Heart right ventricle (tissue), 16 donors: ENCODE measurements at regions not wholly inside any gene's neighbourhood (a gene's known extent, or its start where the extent isn't known, plus 50 kb on each side); places are given as distances from the start of the nearest gene placed in this dataset.
A peak's percentile ranks its signal among the peaks of the same experiment; 100 is the strongest.

Source experiments
- ATAC-seq, 8 donors: fragments of 200-7000 bp; cut with Tn5 transposase; one replicate each; pipeline ENCODE4 v1.9.1; 2020; ENCODE audit warnings: mild to moderate bottlenecking in 8 of 8, moderate library complexity in 8 of 8, moderate number of reproducible peaks in 1 of 8
- DNase-seq, 2 donors: peaks; one replicate each; pipeline ENCODE4 v3.0.0-alpha.2; 2020
- H3K27ac ChIP-seq, 10 donors: fragments of 200-600 bp; sonication (generic) in 2 of 10; one replicate each; pipeline versions ENCODE4 v1.5.0 to v1.8.0; 2020 to 2022; ENCODE audit warnings: mild to moderate bottlenecking in 3 of 10
- H3K27me3 ChIP-seq, 7 donors: fragments of 200-600 bp; one replicate each; pipeline ENCODE4 v1.8.0; 2021 to 2022; ENCODE audit warnings: mild to moderate bottlenecking in 2 of 7
- H3K36me3 ChIP-seq, 9 donors: fragments of 200-600 bp; sonication (generic) in 1 of 9; one replicate each; pipeline versions ENCODE4 v1.5.0 to v1.8.0; 2020 to 2022; ENCODE audit warnings: mild to moderate bottlenecking in 2 of 9
- H3K4me1 ChIP-seq, 9 donors: fragments of 200-600 bp; sonication (generic) in 1 of 9; one replicate each; pipeline versions ENCODE4 v1.5.0 to v1.8.0; 2020 to 2022; ENCODE audit warnings: mild to moderate bottlenecking in 4 of 9
- H3K4me3 ChIP-seq, 10 donors: fragments of 200-600 bp; sonication (generic) in 2 of 10; one replicate each; pipeline versions ENCODE4 v1.5.0 to v1.8.0; 2020 to 2022; ENCODE audit warnings: mild to moderate bottlenecking in 7 of 10, moderate library complexity in 2 of 10
- H3K9me3 ChIP-seq, 11 donors: fragments of 200-600 bp in 10 of 11; sonication (generic) in 2 of 11; one replicate each; pipeline versions ENCODE4 v1.5.0 to v1.8.0; 2013 to 2022; ENCODE audit warnings: mild to moderate bottlenecking in 2 of 11, control low read depth in 1 of 11, moderate library complexity in 1 of 11
- CTCF ChIP-seq, 9 donors: fragments of 200-600 bp; sonication (generic) in 2 of 9; IDR thresholded peaks; one replicate each; pipeline versions ENCODE4 v1.5.0 to v1.8.0; 2021 to 2022; ENCODE audit warnings: antibody characterized with exemption in 9 of 9, mild to moderate bottlenecking in 5 of 9, moderate library complexity in 1 of 9
- WGBS, 2 donors: extraction: QIAGEN DNeasy Blood & Tissue Kit; methylation state at CpG; one replicate each; pipeline ENCODE4 v1.1.7; 2013; ENCODE audit warnings: inconsistent platforms in 1 of 2; 5-methylcytosine and 5-hydroxymethylcytosine counted together
- intact Hi-C, 10 donors: fragments of 100-400 bp; cut with DNase I; formaldehyde crosslinking; loops; one replicate each; pipeline versions ENCODE4 v1.11.1 to v1.14.2; 2022
- donor health status: Arrhythmogenic right ventricular cardiomyopathy.
- donor health status: ischemic (EF 13 %, LVEDD 7.1; RV severe dilation, severe dysfunction).
- donor health status: healthy with polysubstance abuse.
- donor health status: DM: no; HTN: yes; CAD: no.
- donor health status: DM: no; HTN: no; CAD: no.
- donor health status: ischemic (EF 25% LVEDD 6.9; RV normal size, moderate dysfunction).
- donor health status: ischemic (EF 25% LVEDD 5.7; RV mildly dilated, moderate dysfunction).
- donor health status: healthy.
- donor health status: DM: yes; HTN: yes; CAD: no.
- donor health status: Ischemic cardiomyopathy.
- donor health status: ischemic (EF 35%, LVEDD 5.7; RV mildly dilated, moderate dysfunction).
- donor health status: nonischemic (EF 11% LVEDD 7.7; RV severe dilation, severe dysfunction).
- donor health status: DM: yes; HTN: yes; CAD: no.
- donor health status: PGD.
- donor health status: ischemic (EF 29% LVEDD 5.4; RV normal size, mild dysfunction).
- donor health status: nonischemic (EF 23%, LVEDD 6.1; RV moderate dilation, normal function).

- ATAC-seq (peak in 5 of 8 donors; percentile 12 to 57 (median 24)), DNase-seq (no peak)
- 48 to 52% methylated on average over 8 of the region's 8 CpGs for whole genome bisulfite sequencing, 2 donors
- Histone ChIP-seq H3K36me3 (no peaks in the 10 kb centered on the region), H3K27me3 (no peaks in the 10 kb centered on the region), H3K9me3 (peaks cover 0 to 7% (median 0%) of the 10 kb centered on the region in 11 donors), H3K4me3 (no peak overlapping the region), H3K27ac (peak overlapping the region in 2 of 10 donors; percentile 25 to 29), H3K4me1 (peaks cover 0 to 18% (median 0%) of the 10 kb centered on the region in 9 donors)
- TF ChIP-seq CTCF (IDR thresholded peaks at IDR 0.05), result peak in 1 of 9 donors; percentile 1
- intact Hi-C loops, result no loop called here
These were observed 812.9 kb downstream of the JRKL start for GRCh38 chr11:97202613-97203292.

GRCh38 chr11:97218011-97218410, 828.2 kb downstream of the JRKL start:
- Histone ChIP-seq H3K4me3 (no peak overlapping the region), H3K27ac (no peak overlapping the region), H3K4me1 (no peaks in the 10 kb centered on the region), H3K36me3 (no peaks in the 10 kb centered on the region), H3K9me3 (no peaks in the 10 kb centered on the region), H3K27me3 (no peaks in the 10 kb centered on the region)
- DNase-seq (no peak), ATAC-seq (no peak)
- intact Hi-C loops, result no loop called here
- TF ChIP-seq CTCF (IDR thresholded peaks at IDR 0.05), result no peak
- WGBS, 2 donors, result 87 to 92% methylated on average over 3 of the region's 3 CpGs

DNA sequence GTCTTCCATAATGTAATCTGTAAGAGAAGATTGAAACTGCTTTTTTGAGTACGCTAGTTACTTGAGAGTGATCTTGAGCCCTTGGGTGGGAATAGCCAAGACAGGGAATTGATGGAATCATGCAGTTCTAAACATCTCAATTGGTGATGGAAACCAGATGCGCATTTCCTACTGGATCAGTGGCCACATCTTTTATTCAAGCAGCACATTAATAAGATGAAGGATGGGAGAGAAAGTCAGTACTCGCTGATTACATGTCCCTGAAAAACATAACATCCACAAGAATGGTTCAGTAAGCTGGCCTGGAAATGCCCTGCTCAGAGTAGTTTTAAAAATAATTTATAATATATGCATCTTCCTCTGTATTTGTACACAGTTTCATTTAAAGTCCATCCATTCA, 833.8 kb downstream of the JRKL start:
- Histone ChIP-seq H3K4me1 (peaks cover 0 to 6% (median 0%) of the 10 kb centered on the region in 9 donors), H3K4me3 (no peak overlapping the region), H3K36me3 (no peaks in the 10 kb centered on the region), H3K27me3 (no peaks in the 10 kb centered on the region), H3K27ac (no peak overlapping the region), H3K9me3 (no peaks in the 10 kb centered on the region)
- intact Hi-C loops, result loop anchor here in 1 of 10 donors (10.0 kb wide), 1 partner anchor 359 kb away; no protein-coding TSS in a partner anchor
- ATAC-seq, result no peak
- WGBS, 2 donors, result 84 to 86% methylated on average over 3 of the region's 3 CpGs
- DNase-seq, result no peak
- no peak for TF ChIP-seq CTCF (IDR thresholded peaks at IDR 0.05)

- WGBS, 2 donors, result 31 to 35% methylated on average over 4 of the region's 4 CpGs
- no peaks in the 10 kb centered on the region for H3K9me3 ChIP-seq
- intact Hi-C loops, result loop anchor here in 1 of 10 donors (10.0 kb wide), 1 partner anchor 360 kb away; no protein-coding TSS in a partner anchor
- H3K4me3 ChIP-seq, result no peak overlapping the region
- no peak for TF ChIP-seq CTCF (IDR thresholded peaks at IDR 0.05)
- no peaks in the 10 kb centered on the region for H3K36me3 ChIP-seq
- H3K27ac ChIP-seq, result no peak overlapping the region
- ATAC-seq (peak in 3 of 8 donors; percentile 63 to 89 (median 78)), DNase-seq (no peak)
- H3K27me3 ChIP-seq, result no peaks in the 10 kb centered on the region
- H3K4me1 ChIP-seq, result peaks cover 0 to 6% (median 0%) of the 10 kb centered on the region in 9 donors
These were observed 834.6 kb downstream of the JRKL start for GRCh38 chr11:97224396-97224795.
